ENCODE measurements at regions not wholly inside any gene's neighbourhood (a gene's known extent, or its start where the extent isn't known, plus 50 kb on each side); places are given as distances from the start of the nearest gene placed in this dataset.

DNA sequence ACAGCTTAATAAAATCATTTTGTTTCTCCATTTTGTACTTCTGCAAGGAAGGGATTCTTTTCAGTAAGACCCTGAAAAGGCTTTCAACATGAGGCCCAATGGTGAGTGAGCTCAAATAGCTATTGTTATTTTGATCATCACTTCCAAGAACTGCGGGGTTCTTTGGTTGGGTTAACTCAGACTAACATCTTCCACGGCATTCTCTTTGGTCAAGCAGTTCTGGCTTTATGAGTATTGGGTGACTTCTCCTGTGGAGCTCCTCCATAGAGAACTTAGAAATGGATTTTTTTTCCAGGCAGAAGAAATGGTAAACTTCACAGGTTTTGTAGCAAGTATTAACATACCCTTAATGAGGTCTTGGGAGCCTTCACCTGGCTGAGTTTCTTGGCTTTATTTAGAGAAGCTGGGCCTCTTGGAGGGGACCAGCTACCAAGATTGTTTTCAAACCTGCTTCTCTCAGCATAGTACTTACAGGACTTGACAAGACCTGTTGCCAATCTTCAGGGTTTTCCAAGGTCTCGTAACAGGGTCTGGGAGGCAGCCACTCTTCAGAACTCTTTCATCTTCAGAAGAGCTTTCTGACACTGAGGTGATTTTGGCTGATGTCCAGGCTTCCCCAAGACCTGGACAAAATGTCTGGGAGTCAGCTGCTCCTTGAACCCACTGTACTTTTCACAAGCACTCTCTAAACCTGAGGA lies 353.2 kb upstream of the ETAA1 start:
- no peak for DNase-seq (ENCODE audit: low spot score)

DNA sequence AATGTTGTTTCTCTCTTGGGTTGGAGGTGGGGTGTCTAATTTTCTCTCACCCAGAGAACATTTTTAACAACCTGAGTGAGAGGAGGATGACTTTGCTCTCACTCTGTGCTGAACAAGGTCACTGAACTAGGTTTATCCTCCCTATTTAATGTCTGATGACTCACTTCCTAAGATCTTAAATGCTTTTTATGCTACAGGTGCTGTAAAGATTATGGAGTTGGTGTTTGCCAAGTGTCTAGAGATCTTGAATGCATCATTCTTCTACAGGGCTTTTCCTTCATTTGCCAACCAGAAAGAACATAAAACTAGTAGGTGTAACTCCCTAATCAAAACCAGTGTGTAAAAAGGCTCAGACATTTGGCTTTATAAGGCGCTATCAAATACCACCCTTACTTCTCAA lies 350.5 kb upstream of the ETAA1 start:
- DNase-seq (ENCODE audit: low spot score), result no peak

DNA sequence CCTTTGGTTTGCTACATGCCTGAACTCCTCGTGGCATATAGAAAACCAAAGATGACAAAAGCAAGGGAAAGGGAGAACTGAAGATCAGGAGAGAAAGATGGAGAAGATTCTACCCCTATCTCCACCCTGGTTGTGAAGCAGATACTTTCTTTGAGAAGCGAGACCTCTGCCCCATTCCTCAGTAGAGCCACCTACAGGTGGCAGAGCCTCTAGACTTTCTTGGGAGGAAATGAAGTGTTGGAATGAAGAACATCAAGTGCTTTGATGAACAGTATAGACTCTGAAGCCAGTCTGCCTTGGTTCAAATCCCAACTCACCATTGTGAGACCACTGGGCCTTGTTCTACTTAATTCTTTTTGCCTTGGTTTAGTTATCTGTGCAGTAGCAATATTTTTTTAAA lies 348.8 kb upstream of the ETAA1 start:
- DNase-seq (ENCODE audit: low spot score), result no peak

DNA sequence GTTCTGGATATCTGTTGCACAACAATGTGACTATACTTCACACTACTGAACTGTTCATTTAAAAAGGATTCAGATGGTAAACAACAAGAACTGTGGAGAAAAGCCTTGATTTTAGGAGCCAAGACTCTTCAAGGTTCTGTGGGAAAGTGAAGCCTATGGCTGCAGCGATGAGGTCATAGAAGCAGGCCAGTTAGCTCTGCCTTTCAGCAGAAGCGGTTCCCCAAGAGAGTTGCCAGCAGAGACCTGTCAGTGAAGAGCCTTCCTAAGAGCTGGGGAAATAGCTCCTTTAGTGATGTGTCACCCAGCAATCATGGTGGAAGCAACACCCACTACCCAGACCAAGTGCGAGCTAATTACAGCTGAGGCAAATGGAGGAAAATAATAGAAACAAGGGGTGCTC lies 346.5 kb upstream of the ETAA1 start:
- DNase-seq (ENCODE audit: low spot score), result no peak

DNA sequence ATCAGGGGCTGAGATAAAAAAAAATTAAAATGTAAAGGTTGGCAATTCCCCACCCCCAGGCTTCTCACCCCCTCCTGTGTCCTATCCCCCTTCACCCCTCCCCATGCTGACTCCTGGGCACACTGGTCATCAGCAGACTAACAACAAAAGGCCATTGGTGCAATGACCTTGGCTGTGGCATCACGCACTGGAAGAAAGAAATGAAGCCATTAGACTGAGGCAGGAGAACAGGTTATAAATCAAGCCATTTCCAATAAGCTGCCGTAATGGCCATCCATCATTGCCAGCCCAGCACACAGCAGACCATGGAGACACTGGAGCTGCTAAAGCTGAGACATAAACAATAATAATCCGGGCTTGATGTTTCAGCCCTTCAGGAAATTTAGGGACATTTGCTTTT lies 342.4 kb upstream of the ETAA1 start:
- DNase-seq (ENCODE audit: low spot score), result no peak

DNA sequence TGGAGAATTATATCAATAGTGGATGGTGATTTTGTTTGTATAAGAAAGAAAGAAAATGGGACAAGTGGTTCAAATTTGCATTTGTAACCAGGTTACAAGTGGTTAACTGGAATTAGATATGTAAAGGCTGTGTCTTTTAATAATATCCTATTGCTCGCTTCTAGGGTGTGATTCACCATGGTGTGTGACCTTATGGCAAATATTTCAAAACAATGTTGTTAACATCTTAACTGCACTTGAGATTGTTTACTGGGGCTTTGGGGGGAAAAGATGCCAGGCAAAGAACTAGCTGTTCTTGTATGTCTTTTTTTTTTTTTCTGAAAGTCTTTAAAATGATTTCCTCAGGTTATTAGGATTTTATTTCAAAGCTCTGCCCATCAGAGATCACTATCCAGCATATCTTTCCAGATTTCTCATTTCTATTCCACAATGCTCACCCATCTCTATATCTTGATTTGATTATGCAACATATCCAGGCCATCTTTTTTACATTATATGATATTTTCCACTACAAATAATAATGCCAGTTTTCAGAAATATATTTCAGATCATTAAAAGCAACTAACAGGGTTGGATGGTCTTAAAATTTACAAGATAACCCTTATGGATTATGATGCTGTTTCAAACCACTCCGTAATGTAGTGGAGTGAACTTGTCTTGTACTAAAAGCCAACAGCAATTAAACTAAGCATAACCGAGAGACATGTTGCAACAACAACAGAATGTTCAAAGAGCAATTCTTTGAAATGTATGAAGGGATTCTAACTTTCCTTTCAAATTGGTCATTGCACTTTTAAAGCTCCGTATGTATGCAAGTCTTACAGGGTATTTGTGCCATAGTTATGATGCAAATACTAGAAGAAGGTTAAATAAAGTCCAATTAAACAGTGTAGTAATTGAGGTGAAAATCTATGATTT lies 341.5 kb upstream of the ETAA1 start:
- DNase-seq (ENCODE audit: low spot score), result no peak

DNA sequence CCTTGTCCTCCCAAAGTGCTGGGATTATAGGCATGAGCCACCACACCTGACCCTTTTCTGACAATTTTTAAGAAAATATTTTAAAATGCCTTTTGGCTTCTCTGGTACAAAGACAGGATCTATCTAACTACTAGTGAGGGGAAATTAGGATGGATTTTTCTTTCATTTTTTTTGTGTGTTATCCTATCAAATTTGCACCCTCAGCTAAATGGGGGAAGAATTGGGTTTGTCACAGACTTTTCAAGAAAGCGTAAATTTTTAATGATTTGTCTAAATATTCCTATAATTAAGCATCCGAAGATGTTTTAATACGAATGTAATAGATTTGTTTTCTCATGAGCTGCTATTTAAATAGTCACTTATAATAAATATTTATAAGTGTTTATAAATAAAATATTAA lies 340.0 kb upstream of the ETAA1 start:
- no peak for DNase-seq (ENCODE audit: low spot score)

DNA sequence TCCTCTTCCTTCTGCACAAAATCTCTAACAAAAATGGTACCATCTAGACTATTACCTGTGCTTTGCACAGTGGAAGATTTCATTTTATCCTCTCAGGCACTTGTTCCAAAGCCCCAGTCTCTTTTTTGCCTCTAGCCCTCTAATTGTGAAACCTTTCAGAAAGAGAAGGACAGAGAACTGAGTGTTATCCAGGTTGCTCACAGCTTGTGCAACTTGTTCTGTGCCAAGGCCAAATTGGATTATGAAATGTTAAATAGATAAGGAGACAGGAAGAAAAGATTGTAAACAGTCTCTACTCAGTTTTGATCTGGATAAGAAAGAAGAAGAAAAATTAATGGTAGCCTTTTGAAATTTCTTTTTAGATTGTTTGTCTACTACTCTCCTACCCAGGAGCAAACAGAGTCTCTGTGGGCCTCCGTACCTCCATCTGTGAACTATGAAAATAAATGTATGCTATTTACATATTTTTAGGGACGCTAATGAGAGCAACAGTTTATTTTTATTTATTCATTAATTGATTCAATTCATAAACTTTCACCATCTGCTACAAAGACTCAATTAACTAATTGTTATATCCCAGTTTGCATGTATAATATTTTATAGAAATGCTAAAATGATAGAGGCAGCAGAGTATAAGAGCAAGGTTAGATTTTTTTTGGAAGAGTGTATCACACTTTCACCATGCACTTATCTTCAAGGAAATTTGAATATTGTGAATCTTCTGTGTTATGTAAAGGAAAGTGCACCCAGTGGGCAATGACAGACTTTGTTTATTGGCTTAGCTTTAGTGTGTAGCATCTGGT lies 339.0 kb upstream of the ETAA1 start:
- no peak for DNase-seq (ENCODE audit: low spot score)

DNA sequence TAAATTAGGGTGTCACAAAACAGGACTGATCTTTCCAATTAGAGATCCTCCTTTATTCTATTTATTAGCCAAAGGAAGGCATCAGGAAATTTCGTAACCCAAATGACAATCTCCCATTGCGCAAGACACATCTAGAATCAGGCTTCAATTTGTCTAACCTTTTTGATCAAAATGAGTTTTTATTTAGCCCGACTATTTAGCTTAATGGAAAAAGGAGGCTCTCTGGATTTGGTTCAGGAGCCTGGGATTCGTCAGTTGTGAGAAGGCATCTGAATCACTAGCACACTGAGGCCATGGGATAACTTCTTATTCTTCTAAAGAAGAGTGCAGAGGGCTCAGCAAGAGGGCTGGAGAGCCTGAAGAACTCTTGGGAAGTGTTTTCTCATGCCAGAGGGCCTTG lies 332.1 kb upstream of the ETAA1 start:
- no peak for DNase-seq (ENCODE audit: low spot score)

DNA sequence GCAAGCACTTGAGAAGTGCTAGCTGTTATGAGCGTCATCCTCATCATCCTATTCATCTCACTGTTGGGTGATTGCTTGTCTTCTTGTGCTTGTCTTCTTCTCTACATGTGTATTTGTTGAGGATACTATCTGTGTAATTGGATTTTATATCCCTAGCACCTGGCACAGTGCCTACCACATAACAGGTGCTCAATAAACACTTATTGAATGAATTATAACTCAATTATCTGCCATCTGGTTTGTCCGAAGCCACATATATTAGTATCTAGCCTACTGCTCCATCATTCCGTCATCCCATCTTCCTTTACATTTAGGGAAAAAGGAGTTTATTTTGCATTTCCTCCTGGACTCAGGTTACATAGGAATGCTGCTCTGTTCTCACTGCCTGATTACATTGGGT lies 330.4 kb upstream of the ETAA1 start:
- DNase-seq (ENCODE audit: low spot score), result no peak

DNA sequence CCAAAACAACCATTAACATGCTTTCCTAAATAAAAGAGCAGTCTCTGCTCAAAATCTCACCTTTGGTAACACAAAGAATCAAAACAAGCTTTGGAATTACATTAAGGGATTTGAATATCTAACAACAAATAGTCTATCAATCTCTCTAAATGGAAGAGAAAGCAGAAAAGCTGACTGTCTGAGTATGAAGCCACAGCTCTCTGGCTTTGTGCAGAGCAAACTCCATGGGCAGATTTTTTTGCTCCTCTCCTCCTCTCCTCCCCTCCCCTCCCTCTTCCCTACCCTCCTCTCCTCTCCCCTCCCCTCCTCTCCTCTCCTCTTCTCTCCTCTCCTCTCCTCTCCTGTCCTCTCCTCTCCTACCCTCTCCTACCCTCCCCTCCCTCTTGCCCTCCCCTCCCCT lies 329.5 kb upstream of the ETAA1 start:
- DNase-seq (ENCODE audit: low spot score), result no peak

DNA sequence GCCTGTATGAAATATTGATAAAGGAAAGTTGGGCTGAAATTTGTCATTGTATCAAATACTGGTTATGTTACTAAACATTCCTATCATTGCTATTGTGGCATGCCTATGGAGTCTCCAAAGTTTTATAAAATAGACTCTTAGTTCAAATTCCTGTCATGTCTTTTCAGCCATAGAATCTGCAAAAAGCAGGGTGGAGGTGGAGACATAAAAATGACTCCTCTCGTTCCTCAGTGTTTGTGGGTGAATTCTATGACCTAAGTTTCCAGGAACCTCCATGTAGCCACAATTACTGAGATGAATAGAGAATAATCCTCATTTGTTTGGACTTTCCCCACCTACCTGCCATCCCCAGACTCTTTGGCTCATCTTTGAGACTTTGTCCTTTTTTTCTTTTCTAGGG lies 326.3 kb upstream of the ETAA1 start:
- no peak for DNase-seq (ENCODE audit: low spot score)

DNA sequence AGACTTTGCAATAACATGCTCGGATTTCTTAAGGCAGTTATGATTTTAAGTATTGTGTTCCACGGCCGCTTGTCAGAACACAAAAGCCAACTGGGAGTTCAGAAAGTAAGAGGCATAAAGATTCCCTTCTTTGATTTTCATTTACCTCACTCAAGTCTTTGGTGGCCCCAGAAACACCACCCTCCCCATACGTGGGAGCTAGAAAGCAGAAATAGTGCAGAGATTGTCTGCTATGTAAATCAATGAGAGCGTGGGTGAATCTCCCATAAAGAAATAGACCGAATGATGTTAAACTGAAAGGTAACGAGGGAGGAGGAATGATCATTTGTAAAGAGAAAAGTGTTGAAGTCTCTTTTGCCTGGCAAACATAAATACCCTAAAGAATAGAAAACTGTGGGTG lies 322.1 kb upstream of the ETAA1 start:
- DNase-seq (ENCODE audit: low spot score), result no peak

DNA sequence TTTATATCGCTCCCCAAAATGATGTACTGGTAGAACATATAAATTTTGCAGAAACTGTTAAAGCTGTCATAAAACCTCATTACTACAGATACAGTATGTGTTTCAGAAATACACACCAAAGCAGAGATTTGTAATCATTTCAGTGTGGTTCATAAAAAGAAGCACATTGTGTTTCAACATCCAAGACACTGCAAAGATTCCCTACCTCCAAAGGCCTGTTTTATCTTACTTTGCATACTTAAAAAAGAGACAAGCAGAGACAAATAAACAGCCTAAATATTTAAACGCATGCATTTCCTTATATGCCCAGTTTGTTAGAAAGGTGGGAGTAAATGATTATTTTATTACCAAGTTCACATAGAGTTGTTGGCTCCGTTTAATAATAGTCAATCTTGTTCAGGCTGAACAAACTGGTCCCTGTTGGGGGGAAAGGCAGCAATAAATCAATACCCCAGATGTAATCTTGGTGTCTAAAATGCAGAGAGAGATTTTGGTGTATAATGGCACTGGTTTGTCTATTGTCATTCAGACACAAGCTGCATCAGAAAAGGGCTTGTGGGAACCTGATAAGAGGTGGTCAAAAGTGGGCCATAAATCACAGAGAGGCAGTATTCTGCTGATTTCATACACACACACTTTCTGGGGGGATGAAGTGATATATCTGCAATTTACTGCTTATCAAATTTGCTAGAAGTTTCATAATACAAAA lies 321.4 kb upstream of the ETAA1 start:
- DNase-seq (ENCODE audit: low spot score), result no peak

DNA sequence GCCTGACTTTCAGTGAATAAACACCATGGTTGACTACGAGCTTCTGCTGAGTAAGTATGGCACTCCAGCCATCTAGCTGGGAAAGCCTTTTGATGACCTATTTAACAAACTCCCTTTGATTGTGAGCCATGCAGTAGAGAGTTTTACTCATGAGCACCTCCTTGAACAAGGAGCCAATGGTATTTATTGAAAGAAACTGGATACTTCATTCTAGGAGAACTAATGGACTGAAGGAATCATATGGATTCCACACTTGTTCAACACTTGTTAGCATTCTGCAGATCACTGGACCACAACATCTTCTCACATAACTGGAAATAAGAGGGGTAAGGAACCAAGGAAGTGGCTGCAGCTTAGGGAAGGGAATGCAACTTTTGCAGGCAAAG lies 320.9 kb upstream of the ETAA1 start:
- no peak for DNase-seq (ENCODE audit: low spot score)

DNA sequence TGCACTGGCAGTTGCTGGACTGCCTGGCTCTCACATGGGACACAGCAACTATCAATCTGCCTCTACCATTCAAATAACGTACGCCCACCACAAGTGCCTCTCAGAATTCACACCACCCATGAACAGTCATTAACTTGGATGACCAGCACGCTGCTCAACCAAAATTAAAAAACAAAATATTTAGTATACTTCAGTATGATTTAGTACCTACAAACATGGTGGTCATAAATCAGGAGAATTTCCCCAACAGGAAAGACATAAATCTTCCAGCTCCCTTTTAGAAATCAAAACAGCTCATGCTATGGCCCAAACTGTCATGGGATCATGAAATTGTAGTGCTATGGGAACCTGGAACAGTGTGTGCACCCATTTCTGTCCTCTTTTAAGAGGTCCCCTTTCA lies 317.4 kb upstream of the ETAA1 start:
- no peak for DNase-seq (ENCODE audit: low spot score)

DNA sequence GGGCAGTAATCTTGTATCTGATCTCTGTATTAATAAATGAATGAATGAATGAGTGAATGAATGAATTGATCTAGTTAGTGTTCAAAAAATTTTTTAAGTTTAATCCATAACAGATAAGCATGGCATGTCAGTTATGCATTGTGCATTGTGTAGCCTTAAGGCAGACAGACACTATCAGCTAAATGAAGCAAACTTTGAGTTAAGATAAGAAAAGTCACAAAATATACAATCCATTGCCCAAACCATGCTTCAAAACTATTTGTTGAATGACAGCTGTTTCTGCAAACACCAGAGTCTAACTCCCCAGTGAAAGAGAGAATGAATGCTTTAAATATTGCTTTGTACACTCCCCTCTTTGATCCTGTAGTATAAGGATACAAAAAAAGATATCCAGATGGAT lies 314.3 kb upstream of the ETAA1 start:
- no peak for DNase-seq (ENCODE audit: low spot score)

DNA sequence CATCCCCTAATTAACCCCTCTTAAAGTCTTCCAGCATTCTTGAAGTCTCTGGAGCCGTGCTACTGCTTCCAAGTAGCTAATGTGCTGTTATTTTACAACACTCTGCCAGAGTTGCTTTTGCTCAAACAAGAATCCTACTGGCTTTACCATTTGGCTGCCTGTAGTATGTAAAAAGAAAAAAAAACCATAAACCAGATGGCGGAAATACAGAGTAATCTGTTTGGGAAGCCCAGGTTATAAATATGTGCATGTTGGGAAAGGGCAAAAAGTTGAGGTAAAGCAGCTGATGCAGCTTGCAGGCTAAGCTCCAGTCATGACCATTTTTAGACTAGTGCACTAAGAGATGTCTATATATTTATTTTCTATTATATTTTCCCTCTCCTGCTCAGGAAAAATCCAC lies 313.2 kb upstream of the ETAA1 start:
- DNase-seq (ENCODE audit: low spot score), result no peak

DNA sequence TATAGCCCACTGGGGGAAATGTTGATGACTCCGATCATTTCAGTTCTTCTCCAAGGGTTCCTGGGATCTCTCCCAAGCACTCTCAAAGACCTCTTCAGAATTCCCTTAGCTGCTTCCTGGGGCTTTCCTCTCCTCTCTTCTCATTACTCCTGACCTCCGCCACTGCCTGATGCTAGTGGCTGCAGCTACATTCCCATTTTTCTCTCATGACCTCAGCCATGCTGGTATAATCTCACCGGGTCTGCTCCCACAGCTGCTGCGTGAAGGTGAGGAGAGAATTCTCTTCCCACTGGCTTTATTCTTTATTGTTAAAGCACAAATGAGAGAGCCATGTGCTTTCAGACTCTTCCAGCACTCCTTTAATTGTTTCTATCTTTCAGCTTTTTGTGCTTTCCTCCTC lies 312.0 kb upstream of the ETAA1 start:
- no peak for DNase-seq (ENCODE audit: low spot score)

DNA sequence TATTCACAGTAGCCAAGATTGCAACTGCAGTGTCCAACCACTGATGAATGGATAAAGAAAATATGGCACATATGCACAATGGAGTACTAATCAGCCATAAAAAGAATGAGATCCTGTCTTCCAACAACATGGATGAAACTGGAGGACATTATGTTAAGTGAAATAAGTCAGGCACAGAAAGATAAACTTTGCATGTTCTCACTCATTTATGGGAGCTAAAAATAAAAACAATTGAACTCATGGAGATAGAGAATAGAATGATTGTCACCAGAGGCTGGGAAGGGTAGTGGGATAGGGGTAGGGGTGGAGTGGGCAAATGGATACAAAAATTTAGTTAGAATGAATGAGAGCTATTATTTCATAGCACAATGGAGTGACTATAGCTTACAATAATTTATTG lies 305.5 kb upstream of the ETAA1 start:
- DNase-seq (ENCODE audit: low spot score), result no peak

DNA sequence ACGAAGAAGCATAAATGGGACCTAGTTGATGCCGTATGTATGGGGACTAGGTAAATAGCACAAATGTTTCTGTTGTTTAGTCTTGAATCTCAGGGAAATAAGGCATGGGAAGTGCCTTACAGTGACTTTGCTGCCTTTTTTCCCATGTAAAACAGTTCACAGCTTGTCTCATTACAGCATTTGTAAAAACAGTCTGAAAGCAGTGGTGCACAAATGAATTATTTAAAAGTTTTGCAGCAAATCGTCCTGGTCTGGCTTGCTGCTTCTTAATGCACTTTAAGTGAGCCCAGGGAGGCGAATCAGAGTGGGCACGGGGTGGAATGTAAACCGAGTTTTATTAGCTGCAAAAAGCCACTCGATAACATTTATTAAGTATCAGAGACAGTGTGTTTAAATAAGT lies 302.0 kb upstream of the ETAA1 start:
- DNase-seq (ENCODE audit: low spot score), result no peak

DNA sequence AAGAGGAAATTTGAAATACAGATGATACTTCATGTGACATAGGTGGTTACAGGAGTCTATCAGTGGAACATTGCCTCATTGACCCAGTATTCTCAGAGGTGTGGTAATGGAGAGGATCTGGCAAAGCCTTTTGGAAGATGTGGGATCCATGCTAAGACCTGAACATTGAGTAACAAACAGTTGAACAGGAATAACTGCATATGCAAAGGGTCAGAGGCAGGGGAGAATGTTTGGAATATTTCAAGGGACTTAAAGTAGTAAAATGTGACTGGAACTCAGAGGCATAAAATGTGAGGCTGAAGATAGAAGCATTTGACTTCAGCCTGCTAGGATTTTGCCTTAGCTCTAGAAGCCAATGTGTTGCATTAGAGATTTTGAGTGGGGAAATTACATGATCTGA lies 300.2 kb upstream of the ETAA1 start:
- DNase-seq (ENCODE audit: low spot score), result no peak

All from HuH-7.5 (cell line).